ENCODE measurements at regions not wholly inside any gene's neighbourhood (a gene's known extent, or its start where the extent isn't known, plus 50 kb on each side); places are given as distances from the start of the nearest gene placed in this dataset.

- CTCF ChIA-PET: interaction anchor here (1.3 kb wide), 1 partner anchor 230 kb away, joined by 4 read pairs; no protein-coding TSS in a partner anchor
- Histone ChIP-seq H3F3A (replicated peaks; ENCODE audit: insufficient read depth) (no peaks in the 10 kb centered on the region), H3K9ac (no peak overlapping the region), H3K9me2 (no peaks in the 10 kb centered on the region), H3K27ac (ENCODE audit: low read depth in 2 of 2, low read length in 1 of 2) (no peak overlapping the region), H3K4me3 (ENCODE audit: low read depth in 2 of 2, low read length in 1 of 2) (no peak overlapping the region), H3K27me3 (ENCODE audit: insufficient read depth) (no peaks in the 10 kb centered on the region), H3K4me2 (no peak overlapping the region), H3K79me2 (ENCODE audit: insufficient read depth) (no peaks in the 10 kb centered on the region), H2AFZ (ENCODE audit: low read depth) (no peak overlapping the region), H3K36me3 (replicated peaks in 1 of 2; ENCODE audit: control insufficient read depth in 1 of 2, insufficient read depth in 2 of 2, low read length in 1 of 2) (no peaks in the 10 kb centered on the region), H3K9me3 (no peaks in the 10 kb centered on the region), H4K20me1 (ENCODE audit: insufficient read depth) (no peaks in the 10 kb centered on the region), H3K4me1 (ENCODE audit: control insufficient read depth in 1 of 2, insufficient read depth in 2 of 2, low read depth in 1 of 2, low read length in 1 of 2) (no peaks in the 10 kb centered on the region)
- DNase-seq: no peak
- TF ChIP-seq GATA2 (CRISPR knock-in tag; IDR thresholded peaks at IDR 0.05) (no peak), RFX5 (IDR thresholded peaks at IDR 0.05; ENCODE audit: low read length) (no peak), REST (IDR thresholded peaks at IDR 0.05; ENCODE audit: low read depth, low read length) (no peak), FOSL2 (IDR thresholded peaks at IDR 0.05; ENCODE audit: borderline replicate concordance, low read depth) (no peak), YY1 (IDR thresholded peaks at IDR 0.05; ENCODE audit: low read depth) (no peak), SIN3A (IDR thresholded peaks at IDR 0.05; ENCODE audit: borderline replicate concordance, low read depth, low read length) (no peak), EP300 (IDR thresholded peaks at IDR 0.05; ENCODE audit: borderline replicate concordance in 1 of 2, low read depth in 1 of 2, low read length in 1 of 2) (no peak), CHD2 (IDR thresholded peaks at IDR 0.05; ENCODE audit: low read length, partially characterized antibody) (no peak), MAX (IDR thresholded peaks at IDR 0.05; ENCODE audit: low read depth) (no peak)
- TF ChIP-seq, protein P1, sequence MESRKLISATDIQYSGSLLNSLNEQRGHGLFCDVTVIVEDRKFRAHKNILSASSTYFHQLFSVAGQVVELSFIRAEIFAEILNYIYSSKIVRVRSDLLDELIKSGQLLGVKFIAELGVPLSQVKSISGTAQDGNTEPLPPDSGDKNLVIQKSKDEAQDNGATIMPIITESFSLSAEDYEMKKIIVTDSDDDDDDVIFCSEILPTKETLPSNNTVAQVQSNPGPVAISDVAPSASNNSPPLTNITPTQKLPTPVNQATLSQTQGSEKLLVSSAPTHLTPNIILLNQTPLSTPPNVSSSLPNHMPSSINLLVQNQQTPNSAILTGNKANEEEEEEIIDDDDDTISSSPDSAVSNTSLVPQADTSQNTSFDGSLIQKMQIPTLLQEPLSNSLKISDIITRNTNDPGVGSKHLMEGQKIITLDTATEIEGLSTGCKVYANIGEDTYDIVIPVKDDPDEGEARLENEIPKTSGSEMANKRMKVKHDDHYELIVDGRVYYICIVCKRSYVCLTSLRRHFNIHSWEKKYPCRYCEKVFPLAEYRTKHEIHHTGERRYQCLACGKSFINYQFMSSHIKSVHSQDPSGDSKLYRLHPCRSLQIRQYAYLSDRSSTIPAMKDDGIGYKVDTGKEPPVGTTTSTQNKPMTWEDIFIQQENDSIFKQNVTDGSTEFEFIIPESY (IDR thresholded peaks at IDR 0.05; ENCODE audit: borderline replicate concordance, low read depth): no peak
- POLR2A ChIA-PET: no interaction called here
Measured at GRCh38 chr5:44543511-44543910, 154.3 kb upstream of the FGF10 start.

GRCh38 chr5:44542470-44542869 is 153.2 kb upstream of the FGF10 start:
- 0% methylated on average over 1 of the region's 1 CpG for WGBS (ENCODE audit: low lambda C conversion rate)
- no peak overlapping the region for H2AFZ ChIP-seq (ENCODE audit: low read depth)
- H3K9me3 ChIP-seq: no peaks in the 10 kb centered on the region
- H3K4me1 ChIP-seq (ENCODE audit: control insufficient read depth in 1 of 2, insufficient read depth in 2 of 2, low read depth in 1 of 2, low read length in 1 of 2): no peaks in the 10 kb centered on the region
- no peaks in the 10 kb centered on the region for H3K79me2 ChIP-seq (ENCODE audit: insufficient read depth)
- H3K36me3 ChIP-seq (replicated peaks in 1 of 2; ENCODE audit: control insufficient read depth in 1 of 2, insufficient read depth in 2 of 2, low read length in 1 of 2): no peaks in the 10 kb centered on the region
- no peaks in the 10 kb centered on the region for H3K9me2 ChIP-seq
- H3K27ac ChIP-seq (ENCODE audit: low read depth in 2 of 2, low read length in 1 of 2): no peak overlapping the region
- CTCF ChIA-PET: interaction anchor here (1.3 kb wide), 1 partner anchor 231 kb away, joined by 4 read pairs; no protein-coding TSS in a partner anchor
- H3K4me2 ChIP-seq: no peak overlapping the region
- TF ChIP-seq YY1 (IDR thresholded peaks at IDR 0.05; ENCODE audit: low read depth) (no peak), MAX (IDR thresholded peaks at IDR 0.05; ENCODE audit: low read depth) (no peak), POLR2AphosphoS5 (IDR thresholded peaks at IDR 0.05; ENCODE audit: low read depth, low read length) (no peak), GABPA (IDR thresholded peaks at IDR 0.05; ENCODE audit: low read depth) (no peak), RXRA (IDR thresholded peaks at IDR 0.05; ENCODE audit: borderline replicate concordance, low read depth) (no peak), TCF12 (IDR thresholded peaks at IDR 0.05) (no peak)
- no peaks in the 10 kb centered on the region for H3K27me3 ChIP-seq (ENCODE audit: insufficient read depth)
- H3K4me3 ChIP-seq (ENCODE audit: low read depth in 2 of 2, low read length in 1 of 2): no peak overlapping the region
- no peaks in the 10 kb centered on the region for H3F3A ChIP-seq (replicated peaks; ENCODE audit: insufficient read depth)
- H3K9ac ChIP-seq: no peak overlapping the region
- H4K20me1 ChIP-seq (ENCODE audit: insufficient read depth): no peaks in the 10 kb centered on the region
- POLR2A ChIA-PET: no interaction called here
- DNase-seq: no peak
